ENCODE measurements at regions not wholly inside any gene's neighbourhood (a gene's known extent, or its start where the extent isn't known, plus 50 kb on each side); places are given as distances from the start of the nearest gene placed in this dataset.
"Not testable (repeated sequence)": the region's sequence is repeated elsewhere in the genome, so short reads cannot be mapped to it uniquely, and the experiment has no call there.

- no peak for TF ChIP-seq ETV6 (conservative IDR thresholded peaks at IDR 0.05 in 1 of 2, IDR thresholded peaks at IDR 0.05 in 1 of 2; ENCODE audit: borderline replicate concordance in 1 of 2, low read depth in 1 of 2)
- no peak for TF ChIP-seq ATF2 (IDR thresholded peaks at IDR 0.05; ENCODE audit: low read length)
- no peak for TF ChIP-seq SKIL (IDR thresholded peaks at IDR 0.05; ENCODE audit: low read depth, poor library complexity, severe bottlenecking)
- no peak for TF ChIP-seq ZZZ3 (IDR thresholded peaks at IDR 0.05; ENCODE audit: control insufficient read depth, insufficient read length, low read depth)
These were observed 189.3 kb upstream of the SGO1 start (continued) for GRCh38 chr3:20375302-20375701.

GRCh38 chr3:20370273-20371063, 184.5 kb upstream of the SGO1 start:
- H3K4me1 ChIP-seq (ENCODE audit: control insufficient read depth, insufficient read depth, low read length); H2AFZ ChIP-seq (ENCODE audit: control insufficient read depth, low read depth, low read length); CTCF ChIA-PET; BruUV-seq (replicated peaks); H3K36me3 ChIP-seq (ENCODE audit: control insufficient read depth in 2 of 2, insufficient read depth in 2 of 2, low read length in 1 of 2); FAIRE-seq; H3K9me3 ChIP-seq (replicated peaks; ENCODE audit: control insufficient read depth, insufficient read depth, low read length); DNase-seq (ENCODE audit: low read depth, low spot score); SMC1A ChIA-PET (ENCODE audit: uncharacterized antibody, unreplicated experiment); RAD21 ChIA-PET (ENCODE audit: unreplicated experiment); POLR2A ChIA-PET; in situ Hi-C loops (cut with MboI); H4K20me1 ChIP-seq (ENCODE audit: control insufficient read depth, insufficient read depth); H3K4me2 ChIP-seq (ENCODE audit: control insufficient read depth, insufficient read depth); intact Hi-C loops (cut with micrococcal nuclease; ENCODE audit: unreplicated experiment); ATAC-seq; H3K4me3 ChIP-seq; H3K9ac ChIP-seq (ENCODE audit: control insufficient read depth, insufficient read depth, low read length); H3K27me3 ChIP-seq (replicated peaks in 1 of 2; ENCODE audit: control insufficient read depth in 2 of 2, insufficient read depth in 2 of 2, low read length in 1 of 2); H3K79me2 ChIP-seq (ENCODE audit: control insufficient read depth, insufficient read depth, low read length); H3K27ac ChIP-seq (ENCODE audit: control insufficient read depth, insufficient read depth): not testable (repeated sequence)
- WGBS (ENCODE audit: insufficient coverage, insufficient replicate concordance, low lambda C conversion rate, missing lambda C conversion rate): 61% methylated on average over 22 of the region's 23 CpGs
